ENCODE measurements at regions not wholly inside any gene's neighbourhood (a gene's known extent, or its start where the extent isn't known, plus 50 kb on each side); places are given as distances from the start of the nearest gene placed in this dataset.

DNA sequence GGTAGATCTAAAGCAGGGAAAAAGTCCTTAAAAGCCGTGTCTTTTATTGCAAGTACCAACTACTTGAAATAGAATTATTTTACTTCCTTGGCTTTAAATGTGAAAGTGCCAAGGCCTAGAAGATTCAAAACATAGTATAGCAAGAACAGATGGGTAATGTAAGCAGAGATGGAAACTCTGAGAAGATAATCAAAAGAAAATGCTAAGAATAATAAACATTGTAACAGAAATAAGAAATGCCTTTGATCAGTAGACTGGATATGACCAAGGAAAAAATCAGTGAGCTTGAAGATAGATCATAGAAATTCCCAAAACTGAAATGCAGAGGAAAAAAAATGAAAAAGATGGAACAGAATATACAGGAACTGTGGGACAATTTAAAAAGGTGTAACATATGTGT lies 113.1 kb downstream of the BLID start:
- no peak for TF ChIP-seq RAD21 (IDR thresholded peaks at IDR 0.05; ENCODE audit: low read depth)
- TF ChIP-seq, protein P1, sequence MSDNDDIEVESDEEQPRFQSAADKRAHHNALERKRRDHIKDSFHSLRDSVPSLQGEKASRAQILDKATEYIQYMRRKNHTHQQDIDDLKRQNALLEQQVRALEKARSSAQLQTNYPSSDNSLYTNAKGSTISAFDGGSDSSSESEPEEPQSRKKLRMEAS (IDR thresholded peaks at IDR 0.05): no peak
- TF ChIP-seq YY1 (IDR thresholded peaks at IDR 0.05; ENCODE audit: low read depth): no peak
- no peak for TF ChIP-seq EP300 (IDR thresholded peaks at IDR 0.05; ENCODE audit: borderline replicate concordance)
- no peak for TF ChIP-seq NFIC (IDR thresholded peaks at IDR 0.05)
- TF ChIP-seq CREB1 (IDR thresholded peaks at IDR 0.05; ENCODE audit: low read depth): no peak
- TF ChIP-seq TAF1 (IDR thresholded peaks at IDR 0.05; ENCODE audit: low read depth): no peak
- no peak for TF ChIP-seq CEBPB (IDR thresholded peaks at IDR 0.05)
- no peak for TF ChIP-seq FOXM1 (IDR thresholded peaks at IDR 0.05; ENCODE audit: borderline replicate concordance, low read depth)
